ENCODE measurements at regions not wholly inside any gene's neighbourhood (a gene's known extent, or its start where the extent isn't known, plus 50 kb on each side); places are given as distances from the start of the nearest gene placed in this dataset.
"Not testable (repeated sequence)": the region's sequence is repeated elsewhere in the genome, so short reads cannot be mapped to it uniquely, and the experiment has no call there.

- not testable (repeated sequence) for DNase-seq
Measured at GRCh38 chr6:5836597-5836996, 170.1 kb downstream of the NRN1 start.

GRCh38 chr6:5833120-5833519 is 173.6 kb downstream of the NRN1 start:
- DNase-seq, result no peak

GRCh38 chr6:5832668-5833067 is 174.1 kb downstream of the NRN1 start:
- DNase-seq, result no peak

- DNase-seq, result not testable (repeated sequence)
Measured at GRCh38 chr6:5831219-5831862, 175.4 kb downstream of the NRN1 start.

- no peak for DNase-seq
Measured at GRCh38 chr6:5828296-5828695, 178.4 kb downstream of the NRN1 start.

- DNase-seq, result no peak
Measured at GRCh38 chr6:5827056-5827904, 179.4 kb downstream of the NRN1 start.

GRCh38 chr6:5824382-5824983 is 182.2 kb downstream of the NRN1 start:
- not testable (repeated sequence) for DNase-seq
